ENCODE measurements at regions not wholly inside any gene's neighbourhood (a gene's known extent, or its start where the extent isn't known, plus 50 kb on each side); places are given as distances from the start of the nearest gene placed in this dataset.
"Not testable (repeated sequence)": the region's sequence is repeated elsewhere in the genome, so short reads cannot be mapped to it uniquely, and the experiment has no call there.

DNA sequence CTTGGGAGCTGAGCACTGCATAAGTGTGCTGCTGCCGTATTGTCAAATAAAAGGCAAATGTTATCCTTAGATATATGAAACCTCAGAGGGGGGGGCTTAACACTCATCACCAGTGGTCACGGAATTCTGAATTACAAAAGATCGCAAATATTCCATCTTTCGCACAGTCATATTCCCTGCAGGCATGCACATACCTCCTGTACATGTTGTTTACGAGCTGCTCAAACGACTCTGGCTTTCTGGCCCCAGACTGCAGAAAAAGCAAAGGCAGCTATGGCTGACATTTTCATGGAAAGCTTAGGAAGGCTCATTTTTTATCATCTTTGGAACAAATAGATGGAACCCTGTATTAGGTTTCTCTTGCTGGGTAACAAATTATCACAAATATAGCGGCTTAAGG, 265.5 kb upstream of the NBPF12 start:
- TF ChIP-seq, protein P1, sequence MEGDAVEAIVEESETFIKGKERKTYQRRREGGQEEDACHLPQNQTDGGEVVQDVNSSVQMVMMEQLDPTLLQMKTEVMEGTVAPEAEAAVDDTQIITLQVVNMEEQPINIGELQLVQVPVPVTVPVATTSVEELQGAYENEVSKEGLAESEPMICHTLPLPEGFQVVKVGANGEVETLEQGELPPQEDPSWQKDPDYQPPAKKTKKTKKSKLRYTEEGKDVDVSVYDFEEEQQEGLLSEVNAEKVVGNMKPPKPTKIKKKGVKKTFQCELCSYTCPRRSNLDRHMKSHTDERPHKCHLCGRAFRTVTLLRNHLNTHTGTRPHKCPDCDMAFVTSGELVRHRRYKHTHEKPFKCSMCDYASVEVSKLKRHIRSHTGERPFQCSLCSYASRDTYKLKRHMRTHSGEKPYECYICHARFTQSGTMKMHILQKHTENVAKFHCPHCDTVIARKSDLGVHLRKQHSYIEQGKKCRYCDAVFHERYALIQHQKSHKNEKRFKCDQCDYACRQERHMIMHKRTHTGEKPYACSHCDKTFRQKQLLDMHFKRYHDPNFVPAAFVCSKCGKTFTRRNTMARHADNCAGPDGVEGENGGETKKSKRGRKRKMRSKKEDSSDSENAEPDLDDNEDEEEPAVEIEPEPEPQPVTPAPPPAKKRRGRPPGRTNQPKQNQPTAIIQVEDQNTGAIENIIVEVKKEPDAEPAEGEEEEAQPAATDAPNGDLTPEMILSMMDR (IDR thresholded peaks at IDR 0.05 in 8 of 11, conservative IDR thresholded peaks at IDR 0.05 in 3 of 11): not testable (repeated sequence)
- TF ChIP-seq POLR2AphosphoS5 (IDR thresholded peaks at IDR 0.05): not testable (repeated sequence)

All from spleen (tissue), 7 donors.